HS-5 (cell line): ENCODE measurements at regions not wholly inside any gene's neighbourhood (a gene's known extent, or its start where the extent isn't known, plus 50 kb on each side); places are given as distances from the start of the nearest gene placed in this dataset.
"Not testable (repeated sequence)": the region's sequence is repeated elsewhere in the genome, so short reads cannot be mapped to it uniquely, and the experiment has no call there.

ENCODE experiments used
- DNase-seq: peaks from one replicate; pipeline ENCODE4 v3.0.0-alpha.2; 2012; ENCODE audit warnings: low read depth

- no peak for DNase-seq
Measured at GRCh38 chr2:8315531-8316165, 366.2 kb upstream of the ID2 start.

GRCh38 chr2:8316356-8316755 is 365.5 kb upstream of the ID2 start:
- DNase-seq, result no peak

GRCh38 chr2:8317418-8317817 is 364.4 kb upstream of the ID2 start:
- DNase-seq, result no peak

- peak; percentile 32 for DNase-seq
Measured at GRCh38 chr2:8319219-8319618, 362.6 kb upstream of the ID2 start.

- no peak for DNase-seq
Measured at GRCh38 chr2:8320311-8321066, 361.4 kb upstream of the ID2 start.

GRCh38 chr2:8322634-8323033 is 359.2 kb upstream of the ID2 start:
- DNase-seq, result no peak

GRCh38 chr2:8324164-8324856 is 357.5 kb upstream of the ID2 start:
- DNase-seq, result no peak

- no peak for DNase-seq
Measured at GRCh38 chr2:8324901-8325300, 357.0 kb upstream of the ID2 start.

GRCh38 chr2:8327371-8328100 is 354.3 kb upstream of the ID2 start:
- DNase-seq, result no peak

- DNase-seq, result no peak
Measured at GRCh38 chr2:8328217-8328616, 353.6 kb upstream of the ID2 start.

GRCh38 chr2:8329660-8330622 is 351.9 kb upstream of the ID2 start:
- DNase-seq, result no peak

- DNase-seq, result no peak
Measured at GRCh38 chr2:8331068-8331467, 350.8 kb upstream of the ID2 start.

GRCh38 chr2:8332646-8333045 is 349.2 kb upstream of the ID2 start:
- no peak for DNase-seq

- no peak for DNase-seq
Measured at GRCh38 chr2:8333177-8333831, 348.6 kb upstream of the ID2 start.

GRCh38 chr2:8333832-8334187 is 348.0 kb upstream of the ID2 start:
- not testable (repeated sequence) for DNase-seq

GRCh38 chr2:8334866-8335325 is 347.0 kb upstream of the ID2 start:
- no peak for DNase-seq

- DNase-seq, result no peak
Measured at GRCh38 chr2:8335801-8336200, 346.1 kb upstream of the ID2 start.

GRCh38 chr2:8337321-8337720 is 344.5 kb upstream of the ID2 start:
- DNase-seq, result no peak

- DNase-seq, result no peak
Measured at GRCh38 chr2:8342407-8342806, 339.4 kb upstream of the ID2 start.

- no peak for DNase-seq
Measured at GRCh38 chr2:8343031-8343430, 338.8 kb upstream of the ID2 start.
